ENCODE measurements at regions not wholly inside any gene's neighbourhood (a gene's known extent, or its start where the extent isn't known, plus 50 kb on each side); places are given as distances from the start of the nearest gene placed in this dataset.

DNA sequence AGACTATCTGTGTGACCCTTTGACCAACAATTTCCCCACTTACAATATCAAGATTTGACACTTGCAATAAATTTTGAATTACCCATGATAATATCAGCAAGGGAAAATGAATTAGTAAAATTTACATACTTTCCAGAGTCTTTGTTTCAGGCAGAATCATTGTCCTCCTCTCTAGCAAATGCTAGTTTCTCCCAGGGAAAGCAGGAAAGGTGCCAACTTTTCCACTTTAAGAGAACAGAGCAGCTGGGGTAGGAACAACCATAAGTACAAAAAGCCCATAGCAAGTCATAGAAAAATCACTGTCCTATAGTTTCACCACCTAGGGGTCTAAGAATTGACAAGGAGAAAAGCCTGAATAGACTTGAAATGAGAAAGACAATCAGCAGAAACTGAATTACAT, 67.1 kb upstream of the GUCA2B start:
- peaks cover 6 to 23% (median 13%) of the 10 kb centered on the region in 7 donors for H3K9me3 Mint-ChIP-seq
- no peaks in the 10 kb centered on the region for H3K36me3 ChIP-seq (replicated peaks in 1 of 2; ENCODE audit: control insufficient read depth in 1 of 2, insufficient read depth in 2 of 2, low read length in 2 of 2)
- H3K4me1 ChIP-seq (ENCODE audit: control insufficient read depth in 1 of 2, insufficient read depth in 2 of 2, low read length in 2 of 2): peaks cover 0 to 3% of the 10 kb centered on the region in 2 donors
- H3K9ac ChIP-seq (ENCODE audit: insufficient read depth, low read length, poor library complexity, severe bottlenecking): no peak overlapping the region
- H3K79me2 ChIP-seq (ENCODE audit: insufficient read depth, low read length): no peaks in the 10 kb centered on the region
- H3K27ac Mint-ChIP-seq: no peak overlapping the region
- H3K27ac ChIP-seq (ENCODE audit: low read depth in 1 of 2, low read length in 2 of 2): no peak overlapping the region
- H2AFZ ChIP-seq (ENCODE audit: insufficient read depth, low read depth, low read length, poor library complexity, severe bottlenecking): no peak overlapping the region
- no peaks in the 10 kb centered on the region for H4K20me1 ChIP-seq (ENCODE audit: insufficient read depth, low read length)
- no peaks in the 10 kb centered on the region for H3K27me3 ChIP-seq (ENCODE audit: control insufficient read depth in 2 of 2, insufficient read depth in 2 of 2, low read length in 2 of 2)
- H3K4me2 ChIP-seq (replicated peaks; ENCODE audit: extremely low read depth, low read length, poor library complexity, severe bottlenecking): no peak overlapping the region
- DNase-seq: no peak
- H3K4me3 Mint-ChIP-seq: no peak overlapping the region
- intact Hi-C loops (cut with micrococcal nuclease): no loop called here
- TF ChIP-seq, protein P1, sequence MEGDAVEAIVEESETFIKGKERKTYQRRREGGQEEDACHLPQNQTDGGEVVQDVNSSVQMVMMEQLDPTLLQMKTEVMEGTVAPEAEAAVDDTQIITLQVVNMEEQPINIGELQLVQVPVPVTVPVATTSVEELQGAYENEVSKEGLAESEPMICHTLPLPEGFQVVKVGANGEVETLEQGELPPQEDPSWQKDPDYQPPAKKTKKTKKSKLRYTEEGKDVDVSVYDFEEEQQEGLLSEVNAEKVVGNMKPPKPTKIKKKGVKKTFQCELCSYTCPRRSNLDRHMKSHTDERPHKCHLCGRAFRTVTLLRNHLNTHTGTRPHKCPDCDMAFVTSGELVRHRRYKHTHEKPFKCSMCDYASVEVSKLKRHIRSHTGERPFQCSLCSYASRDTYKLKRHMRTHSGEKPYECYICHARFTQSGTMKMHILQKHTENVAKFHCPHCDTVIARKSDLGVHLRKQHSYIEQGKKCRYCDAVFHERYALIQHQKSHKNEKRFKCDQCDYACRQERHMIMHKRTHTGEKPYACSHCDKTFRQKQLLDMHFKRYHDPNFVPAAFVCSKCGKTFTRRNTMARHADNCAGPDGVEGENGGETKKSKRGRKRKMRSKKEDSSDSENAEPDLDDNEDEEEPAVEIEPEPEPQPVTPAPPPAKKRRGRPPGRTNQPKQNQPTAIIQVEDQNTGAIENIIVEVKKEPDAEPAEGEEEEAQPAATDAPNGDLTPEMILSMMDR (IDR thresholded peaks at IDR 0.05): no peak
- H3K27me3 Mint-ChIP-seq (ENCODE audit: low read depth in 3 of 3): peaks cover 0 to 5% (median 2%) of the 10 kb centered on the region in 3 donors
- no peak overlapping the region for H3K4me3 ChIP-seq (replicated peaks in 1 of 3; ENCODE audit: low read depth in 2 of 3, low read length in 3 of 3)
- peaks cover 11% of the 10 kb centered on the region for H3K4me1 Mint-ChIP-seq
- H3K9me3 ChIP-seq (replicated peaks in 1 of 2; ENCODE audit: control insufficient read depth in 1 of 2, insufficient read depth in 1 of 2, low read length in 2 of 2): peaks cover 3 to 13% of the 10 kb centered on the region in 2 donors
- H3K36me3 Mint-ChIP-seq: no peaks in the 10 kb centered on the region

DNA sequence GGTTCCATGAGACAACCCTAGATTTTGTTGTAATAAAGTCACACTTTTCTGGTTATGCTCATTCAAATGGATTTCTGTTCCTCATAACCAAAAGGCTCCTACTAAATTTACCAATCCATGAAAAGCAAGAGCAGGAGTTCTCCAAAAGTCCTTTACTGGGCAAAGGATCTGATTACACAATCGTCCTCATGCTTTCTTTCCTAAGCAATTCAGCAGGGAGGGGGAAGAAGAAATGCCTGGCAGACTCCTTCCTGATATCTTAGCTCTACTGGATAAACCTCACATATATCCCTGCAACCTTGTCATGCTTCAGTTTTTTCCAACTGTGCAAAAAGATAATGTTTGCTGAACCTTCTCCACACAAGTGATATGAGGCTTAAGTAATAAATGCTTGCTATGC, 67.6 kb upstream of the GUCA2B start:
- no peak overlapping the region for H2AFZ ChIP-seq (ENCODE audit: insufficient read depth, low read depth, low read length, poor library complexity, severe bottlenecking)
- no peak for DNase-seq
- H3K4me1 ChIP-seq (ENCODE audit: control insufficient read depth in 1 of 2, insufficient read depth in 2 of 2, low read length in 2 of 2): peaks cover 0 to 3% of the 10 kb centered on the region in 2 donors
- no peak overlapping the region for H3K4me2 ChIP-seq (replicated peaks; ENCODE audit: extremely low read depth, low read length, poor library complexity, severe bottlenecking)
- intact Hi-C loops (cut with micrococcal nuclease): no loop called here
- no peak overlapping the region for H3K4me3 ChIP-seq (replicated peaks in 1 of 3; ENCODE audit: low read depth in 2 of 3, low read length in 3 of 3)
- H3K79me2 ChIP-seq (ENCODE audit: insufficient read depth, low read length): no peaks in the 10 kb centered on the region
- TF ChIP-seq, protein P1 (IDR thresholded peaks at IDR 0.05): no peak
- no peak overlapping the region for H3K27ac ChIP-seq (ENCODE audit: low read depth in 1 of 2, low read length in 2 of 2)
- peaks cover 8 to 13% of the 10 kb centered on the region in 2 donors for H3K9me3 ChIP-seq (replicated peaks in 1 of 2; ENCODE audit: control insufficient read depth in 1 of 2, insufficient read depth in 1 of 2, low read length in 2 of 2)
- Mint-ChIP-seq H3K4me3 (no peak overlapping the region), H3K27ac (no peak overlapping the region), H3K4me1 (peaks cover 11% of the 10 kb centered on the region), H3K9me3 (peaks cover 6 to 23% (median 13%) of the 10 kb centered on the region in 7 donors), H3K36me3 (no peaks in the 10 kb centered on the region), H3K27me3 (ENCODE audit: low read depth in 3 of 3) (peaks cover 0 to 5% (median 2%) of the 10 kb centered on the region in 3 donors)
- H3K9ac ChIP-seq (ENCODE audit: insufficient read depth, low read length, poor library complexity, severe bottlenecking): no peak overlapping the region
- H4K20me1 ChIP-seq (ENCODE audit: insufficient read depth, low read length): no peaks in the 10 kb centered on the region
- no peaks in the 10 kb centered on the region for H3K36me3 ChIP-seq (replicated peaks in 1 of 2; ENCODE audit: control insufficient read depth in 1 of 2, insufficient read depth in 2 of 2, low read length in 2 of 2)
- no peaks in the 10 kb centered on the region for H3K27me3 ChIP-seq (ENCODE audit: control insufficient read depth in 2 of 2, insufficient read depth in 2 of 2, low read length in 2 of 2)
- no CpG with 5 or more reads among the region's 1 CpG for WGBS (ENCODE audit: insufficient coverage)

Data from CD14-positive monocyte (primary cell).